Tongue (tissue), 1 donor: ENCODE measurements at regions not wholly inside any gene's neighbourhood (a gene's known extent, or its start where the extent isn't known, plus 50 kb on each side); places are given as distances from the start of the nearest gene placed in this dataset.
"Not testable (repeated sequence)": the region's sequence is repeated elsewhere in the genome, so short reads cannot be mapped to it uniquely, and the experiment has no call there.

ENCODE experiments used
- DNase-seq: peaks from one replicate; pipeline ENCODE4 v3.0.0-alpha.2; 2015

DNA sequence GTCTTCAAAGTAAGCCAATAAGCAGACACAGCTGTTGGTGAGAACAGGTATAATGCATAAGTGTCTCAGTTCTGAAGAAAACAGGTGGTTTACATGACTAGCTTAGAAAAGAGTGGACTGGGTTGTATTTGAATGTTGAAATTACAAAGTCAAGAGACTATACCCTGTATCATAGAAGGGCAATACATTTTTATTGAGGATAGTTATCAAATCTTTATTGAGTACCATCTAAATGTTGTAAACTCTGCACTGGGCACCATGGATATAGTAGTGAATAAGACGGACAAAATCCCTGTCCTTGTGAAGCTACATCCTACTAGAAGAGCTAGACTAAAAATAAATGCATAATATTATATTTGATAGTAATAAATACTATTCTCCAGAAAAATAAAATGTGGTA is 88.5 kb upstream of the CDC42EP3 start:
- DNase-seq = not testable (repeated sequence)

GRCh38 chr2:37760471-37760870 is 89.0 kb upstream of the CDC42EP3 start:
- DNase-seq = no peak

GRCh38 chr2:37762281-37762680 is 90.8 kb upstream of the CDC42EP3 start:
- not testable (repeated sequence) for DNase-seq

GRCh38 chr2:37764739-37765138 is 93.3 kb upstream of the CDC42EP3 start:
- DNase-seq = no peak

- DNase-seq = no peak
Observed at GRCh38 chr2:37766106-37766505, 94.7 kb upstream of the CDC42EP3 start.

DNA sequence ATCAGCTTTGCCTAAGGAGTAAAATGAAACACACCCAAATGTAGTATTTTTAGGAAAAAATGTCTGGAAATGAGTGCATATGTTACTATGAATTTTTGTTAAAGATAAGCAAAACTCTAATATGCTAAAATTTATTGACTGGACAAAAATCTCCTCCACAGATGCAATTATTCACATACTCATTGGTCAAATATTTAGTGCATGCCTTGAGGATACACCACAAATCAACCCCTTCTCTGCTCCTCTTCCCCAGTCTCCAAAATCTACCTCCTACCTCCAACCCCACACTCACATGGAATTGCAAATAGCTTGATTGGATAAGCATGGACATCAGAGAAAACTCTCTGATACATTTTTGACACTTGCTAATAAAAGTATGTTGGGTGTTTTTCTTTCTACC is 95.6 kb upstream of the CDC42EP3 start:
- no peak for DNase-seq

- DNase-seq = peak; percentile 76
Observed at GRCh38 chr2:37767959-37768925, 96.8 kb upstream of the CDC42EP3 start.

DNA sequence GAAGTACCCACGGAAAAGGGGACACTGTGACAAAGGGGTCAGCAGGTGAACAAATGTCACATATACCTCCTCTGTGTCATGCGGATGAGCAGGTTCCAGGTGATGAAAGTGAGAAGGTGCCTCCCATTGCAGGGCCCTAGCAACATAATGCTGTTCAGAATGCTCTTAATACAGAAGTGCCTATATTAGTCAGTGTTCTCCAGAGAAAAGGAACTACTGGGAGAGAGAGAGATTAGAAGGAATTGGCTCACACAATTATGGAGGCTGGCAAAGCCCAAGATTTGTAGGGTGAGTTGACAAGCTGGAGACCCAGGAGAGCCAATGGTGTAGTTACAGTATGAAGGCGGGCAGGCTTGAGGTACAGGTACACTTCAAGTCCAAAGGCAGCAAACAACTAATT is 98.1 kb upstream of the CDC42EP3 start:
- no peak for DNase-seq

DNA sequence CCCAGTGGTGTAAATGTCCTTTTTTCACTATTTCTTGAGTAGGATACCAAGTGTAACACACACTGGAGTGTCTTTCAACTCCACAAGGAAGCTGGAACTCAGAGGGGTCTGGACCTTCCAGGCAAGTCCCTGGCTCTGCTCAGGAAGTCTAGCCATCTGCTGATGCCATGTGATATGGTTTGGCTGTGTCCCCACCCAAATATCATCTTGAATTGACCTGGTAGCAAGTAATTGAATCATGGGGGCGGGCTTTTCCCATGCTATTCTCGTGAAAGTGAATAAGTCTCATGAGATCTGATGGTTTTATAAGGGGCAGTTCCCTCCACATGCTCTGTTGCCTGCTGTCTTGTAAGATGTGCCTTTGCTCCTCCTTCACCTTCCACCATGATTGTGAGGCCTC is 99.4 kb upstream of the CDC42EP3 start:
- DNase-seq = no peak

- no peak for DNase-seq
Observed at GRCh38 chr2:37771600-37772088, 100.2 kb upstream of the CDC42EP3 start.

DNA sequence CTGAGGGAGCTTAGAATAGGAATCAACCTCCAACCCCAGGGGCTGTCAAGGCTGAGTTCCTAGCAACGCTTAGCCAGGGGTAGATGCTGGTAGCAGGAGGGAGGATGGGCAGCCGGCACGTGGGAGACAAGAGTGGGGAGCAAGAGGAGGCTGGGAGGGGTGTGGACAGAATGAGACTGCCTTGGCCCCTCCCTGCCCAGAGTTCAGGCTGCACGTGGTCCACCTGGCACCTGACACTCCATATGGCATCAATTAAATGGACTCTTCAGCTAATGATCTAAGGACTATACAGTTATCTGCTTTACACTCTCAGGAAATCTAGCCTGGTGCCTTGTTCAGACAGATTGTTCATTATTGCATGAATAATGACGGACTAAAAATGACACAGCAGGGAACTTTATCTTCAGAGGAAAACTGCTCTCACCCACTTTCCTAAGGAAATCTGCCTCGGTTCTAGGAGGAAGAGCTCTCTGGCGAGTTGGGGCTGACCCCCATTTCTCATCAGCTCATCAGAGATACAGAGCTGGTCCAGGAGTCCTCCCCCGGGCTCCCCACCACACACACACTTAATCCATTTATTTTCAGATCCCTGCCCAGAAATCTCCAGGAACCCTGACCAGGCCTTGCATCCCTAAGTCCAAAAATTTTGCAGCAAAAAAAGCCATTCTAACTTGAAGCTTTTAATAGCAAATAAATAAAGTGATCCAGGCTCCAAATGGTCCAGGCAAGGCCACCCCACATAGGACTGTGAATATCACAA is 102.1 kb upstream of the CDC42EP3 start:
- DNase-seq = no peak

DNA sequence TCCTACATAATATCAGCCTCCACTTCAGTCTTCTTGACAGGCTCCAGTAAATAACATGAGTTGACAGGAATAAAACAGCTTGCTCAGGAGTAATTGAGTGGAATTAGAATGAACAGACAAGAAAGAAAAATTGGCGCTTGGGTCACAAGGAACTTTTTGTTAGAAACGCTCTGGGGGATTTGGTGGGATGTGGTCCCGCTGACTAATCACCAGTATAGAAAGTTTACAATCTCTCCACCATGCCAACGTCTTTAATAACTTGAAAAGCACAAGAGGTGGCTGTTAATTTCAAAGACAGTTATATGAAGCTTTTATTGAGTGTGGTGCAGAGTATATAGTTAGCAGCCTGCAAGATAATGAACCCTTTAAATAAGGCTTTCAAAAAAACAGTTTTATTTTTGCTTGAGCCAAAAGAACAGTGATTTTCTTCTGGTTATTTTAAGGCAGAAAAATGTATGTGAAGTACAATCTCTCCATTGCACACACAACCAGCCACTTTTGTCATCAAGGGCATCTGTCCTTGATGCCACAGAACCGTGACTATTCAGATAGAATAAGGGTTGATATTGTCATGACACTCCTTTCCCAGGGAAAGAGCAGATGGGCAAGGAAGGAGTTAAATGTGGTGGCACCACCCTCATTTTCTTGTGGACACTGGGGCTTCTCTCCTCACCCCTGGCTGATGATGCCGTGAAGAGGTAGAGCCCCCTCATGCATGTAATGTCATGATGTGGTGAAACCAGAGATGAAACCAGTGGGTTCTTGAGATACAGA is 102.9 kb upstream of the CDC42EP3 start:
- DNase-seq = not testable (repeated sequence)

GRCh38 chr2:37774976-37775907 is 103.8 kb upstream of the CDC42EP3 start:
- peak; percentile 47 for DNase-seq

GRCh38 chr2:37775908-37776250 is 104.4 kb upstream of the CDC42EP3 start:
- DNase-seq = peak; percentile 55

DNA sequence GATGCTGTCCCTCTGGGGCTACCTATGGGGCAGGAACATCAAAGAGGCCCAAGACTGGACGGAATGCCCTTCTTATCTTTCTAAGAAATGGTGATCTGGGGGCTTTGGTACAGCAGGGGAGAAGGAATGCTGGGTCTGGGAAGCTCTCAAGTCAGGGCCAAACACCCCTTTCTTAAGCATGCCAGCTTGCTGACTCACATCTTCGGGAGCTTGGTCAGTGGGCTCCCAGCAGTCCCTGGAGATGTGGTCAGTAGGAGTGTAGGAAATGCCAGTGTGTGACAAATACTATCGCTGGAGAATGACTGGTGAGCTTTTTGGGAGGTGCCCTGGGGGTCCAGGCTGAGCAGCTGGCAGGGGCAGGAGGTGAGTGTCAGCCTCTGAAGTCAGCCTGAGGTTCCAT is 105.0 kb upstream of the CDC42EP3 start:
- no peak for DNase-seq

DNA sequence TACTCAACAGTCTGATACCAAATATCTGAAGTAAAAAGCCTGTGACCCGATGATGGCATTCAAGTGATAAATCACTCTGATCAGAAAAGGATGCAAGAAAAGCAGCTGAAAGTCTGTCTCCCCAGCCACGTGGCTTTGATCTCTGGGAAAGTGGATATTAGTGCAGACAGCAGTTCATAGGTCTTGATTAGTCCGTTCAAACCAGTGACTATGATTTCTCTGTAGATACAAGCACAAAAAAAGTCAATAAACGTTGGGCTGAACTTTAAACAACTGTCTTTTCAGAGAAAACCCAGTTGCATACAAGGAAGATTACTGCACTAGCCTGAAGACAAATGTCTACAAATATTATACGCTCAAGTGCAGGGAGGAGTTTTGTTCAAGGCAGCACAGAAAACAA is 107.7 kb upstream of the CDC42EP3 start:
- no peak for DNase-seq

GRCh38 chr2:37779611-37780386 is 108.4 kb upstream of the CDC42EP3 start:
- no peak for DNase-seq

- DNase-seq = no peak
Observed at GRCh38 chr2:37780387-37780676, 108.9 kb upstream of the CDC42EP3 start.

DNA sequence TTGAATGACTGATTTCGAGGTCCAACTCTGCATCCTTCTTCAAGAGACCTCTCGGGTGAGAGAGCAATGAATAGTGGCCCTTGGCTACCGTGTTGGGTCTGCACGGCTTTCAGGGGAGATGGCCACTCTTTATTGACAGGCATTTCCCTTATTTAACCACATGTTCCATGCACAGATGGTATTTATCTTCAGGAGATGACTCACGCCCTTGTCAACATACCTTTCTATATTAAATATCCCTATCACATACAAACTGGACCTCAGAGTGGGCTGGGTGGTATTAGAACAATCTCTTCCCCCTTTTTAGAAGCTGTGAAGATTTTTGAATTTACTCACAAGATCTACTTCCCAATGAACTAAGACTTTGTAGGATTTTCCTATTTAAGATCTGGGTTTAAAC is 109.6 kb upstream of the CDC42EP3 start:
- no peak for DNase-seq

- no peak for DNase-seq
Observed at GRCh38 chr2:37782155-37782673, 110.8 kb upstream of the CDC42EP3 start.
